Liver (tissue), 3 donors: ENCODE measurements at regions not wholly inside any gene's neighbourhood (a gene's known extent, or its start where the extent isn't known, plus 50 kb on each side); places are given as distances from the start of the nearest gene placed in this dataset.

Source experiments
- CTCF ChIP-seq: fragments of 150-350 bp; IDR thresholded peaks from 2 replicates; pipeline ENCODE4 v1.5.1; 2017; ENCODE audit warnings: improper control_type of control experiment, low read depth, low read length; ENCODE audit not compliant: missing input control
- EGR1 ChIP-seq, 2 donors: IDR thresholded peaks; 2 replicates each; pipeline ENCODE4 v1.6.1; 2016 to 2018; ENCODE audit warnings: antibody characterized with exemption in 2 of 2, low read depth in 2 of 2
- FOXA1 ChIP-seq: IDR thresholded peaks from 2 replicates; pipeline ENCODE4 v1.6.1; 2016; ENCODE audit warnings: antibody characterized with exemption
- MAX ChIP-seq: IDR thresholded peaks from 2 replicates; pipeline ENCODE4 v1.6.1; 2016; ENCODE audit warnings: antibody characterized with exemption
- RAD21 ChIP-seq, 2 donors: IDR thresholded peaks; 2 replicates each; pipeline ENCODE4 v1.6.1; 2016; ENCODE audit warnings: antibody characterized with exemption in 2 of 2, mild to moderate bottlenecking in 2 of 2
- YY1 ChIP-seq: IDR thresholded peaks from 2 replicates; pipeline ENCODE4 v1.6.1; 2016; ENCODE audit warnings: antibody characterized with exemption, mild to moderate bottlenecking
- donor health status: healthy.
- donor health status: healthy.

DNA sequence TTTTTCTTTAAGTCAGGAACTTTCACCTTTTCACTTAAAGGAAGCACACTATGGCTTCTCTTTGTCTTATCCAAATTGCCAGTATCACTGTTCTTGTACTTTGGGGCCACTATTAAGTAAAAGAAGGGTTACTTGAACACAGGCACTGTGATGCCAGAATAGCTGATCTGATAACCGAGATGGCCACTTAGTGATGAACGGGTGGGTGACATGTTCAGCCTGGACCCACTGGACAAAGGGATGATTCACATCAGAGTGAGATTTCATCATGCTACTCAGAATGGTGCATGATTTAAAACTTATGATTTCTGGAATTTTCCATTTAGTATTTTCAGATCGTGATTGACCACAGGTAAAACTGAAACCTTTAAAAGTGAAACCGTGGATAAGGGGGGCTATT is 252.6 kb downstream of the KLF13 start:
- TF ChIP-seq EGR1 (IDR thresholded peaks at IDR 0.05; ENCODE audit: low read depth in 2 of 2) (no peak), CTCF (no peak), FOXA1 (no peak), YY1 (no peak), MAX (no peak), RAD21 (IDR thresholded peaks at IDR 0.05) (no peak)
